ENCODE measurements at regions not wholly inside any gene's neighbourhood (a gene's known extent, or its start where the extent isn't known, plus 50 kb on each side); places are given as distances from the start of the nearest gene placed in this dataset.

GRCh38 chrX:98568795-98569194 lies 1685.1 kb downstream of the RPA4 start:
- H3K36me3 ChIP-seq (ENCODE audit: control insufficient read depth in 2 of 3, insufficient read depth in 3 of 3, low read length in 3 of 3) = no peaks in the 10 kb centered on the region
- intact Hi-C loops (cut with micrococcal nuclease) = no loop called here
- H3K27me3 ChIP-seq (ENCODE audit: control insufficient read depth in 2 of 2, insufficient read depth in 2 of 2, low read length in 2 of 2) = no peaks in the 10 kb centered on the region
- Mint-ChIP-seq H3K4me1 (no peaks in the 10 kb centered on the region), H3K4me3 (no peak overlapping the region), H3K36me3 (no peaks in the 10 kb centered on the region), H3K9me3 (peaks cover 0 to 5% (median 0%) of the 10 kb centered on the region in 11 donors), H3K27ac (no peak overlapping the region), H3K27me3 (no peaks in the 10 kb centered on the region)
- ChIA-PET CTCF (no interaction called here), POLR2A (no interaction called here)
- no peak overlapping the region for H3K27ac ChIP-seq (ENCODE audit: low read depth, low read length)
- H3K4me1 ChIP-seq (ENCODE audit: control insufficient read depth in 2 of 2, insufficient read depth in 2 of 2, low read length in 2 of 2) = no peaks in the 10 kb centered on the region
- DNase-seq (no peak), ATAC-seq (no peak)
- H3K4me3 ChIP-seq (ENCODE audit: low read length) = no peak overlapping the region
- H3K9me3 ChIP-seq (ENCODE audit: control insufficient read depth in 2 of 3, low read length in 3 of 3) = no peaks in the 10 kb centered on the region

GRCh38 chrX:98605941-98606340 lies 1722.2 kb downstream of the RPA4 start:
- no peak overlapping the region for H3K4me3 Mint-ChIP-seq
- DNase-seq = no peak
- no peak overlapping the region for H3K27ac ChIP-seq (ENCODE audit: low read depth, low read length)
- H3K36me3 Mint-ChIP-seq = no peaks in the 10 kb centered on the region
- H3K9me3 ChIP-seq (ENCODE audit: control insufficient read depth in 2 of 3, low read length in 3 of 3) = no peaks in the 10 kb centered on the region
- no peaks in the 10 kb centered on the region for H3K36me3 ChIP-seq (ENCODE audit: control insufficient read depth in 2 of 3, insufficient read depth in 3 of 3, low read length in 3 of 3)
- no peak overlapping the region for H3K27ac Mint-ChIP-seq
- H3K4me1 Mint-ChIP-seq = no peaks in the 10 kb centered on the region
- no peak overlapping the region for H3K4me3 ChIP-seq (ENCODE audit: low read length)
- no peaks in the 10 kb centered on the region for H3K27me3 ChIP-seq (ENCODE audit: control insufficient read depth in 2 of 2, insufficient read depth in 2 of 2, low read length in 2 of 2)
- no peaks in the 10 kb centered on the region for H3K4me1 ChIP-seq (ENCODE audit: control insufficient read depth in 2 of 2, insufficient read depth in 2 of 2, low read length in 2 of 2)
- no peaks in the 10 kb centered on the region for H3K27me3 Mint-ChIP-seq
- ATAC-seq = no peak
- peaks cover 0 to 8% (median 2%) of the 10 kb centered on the region in 11 donors for H3K9me3 Mint-ChIP-seq
- intact Hi-C loops (cut with micrococcal nuclease) = no loop called here
- POLR2A ChIA-PET = no interaction called here
- CTCF ChIA-PET = no interaction called here

GRCh38 chrX:98607739-98608138 lies 1724.0 kb downstream of the RPA4 start:
- POLR2A ChIA-PET = no interaction called here
- Histone ChIP-seq H3K27me3 (ENCODE audit: control insufficient read depth in 2 of 2, insufficient read depth in 2 of 2, low read length in 2 of 2) (no peaks in the 10 kb centered on the region), H3K27ac (ENCODE audit: low read depth, low read length) (no peak overlapping the region), H3K9me3 (ENCODE audit: control insufficient read depth in 2 of 3, low read length in 3 of 3) (no peaks in the 10 kb centered on the region), H3K4me1 (ENCODE audit: control insufficient read depth in 2 of 2, insufficient read depth in 2 of 2, low read length in 2 of 2) (no peaks in the 10 kb centered on the region), H3K36me3 (ENCODE audit: control insufficient read depth in 2 of 3, insufficient read depth in 3 of 3, low read length in 3 of 3) (no peaks in the 10 kb centered on the region), H3K4me3 (ENCODE audit: low read length) (no peak overlapping the region)
- Mint-ChIP-seq H3K9me3 (peaks cover 0 to 3% (median 2%) of the 10 kb centered on the region in 11 donors), H3K4me3 (no peak overlapping the region), H3K4me1 (no peaks in the 10 kb centered on the region), H3K27me3 (no peaks in the 10 kb centered on the region), H3K36me3 (no peaks in the 10 kb centered on the region), H3K27ac (no peak overlapping the region)
- intact Hi-C loops (cut with micrococcal nuclease) = no loop called here
- CTCF ChIA-PET = no interaction called here
- ATAC-seq (no peak), DNase-seq (no peak)

- Histone ChIP-seq H3K36me3 (ENCODE audit: control insufficient read depth in 2 of 3, insufficient read depth in 3 of 3, low read length in 3 of 3) (no peaks in the 10 kb centered on the region), H3K4me3 (ENCODE audit: low read length) (no peak overlapping the region), H3K27me3 (ENCODE audit: control insufficient read depth in 2 of 2, insufficient read depth in 2 of 2, low read length in 2 of 2) (no peaks in the 10 kb centered on the region), H3K9me3 (ENCODE audit: control insufficient read depth in 2 of 3, low read length in 3 of 3) (no peaks in the 10 kb centered on the region), H3K4me1 (ENCODE audit: control insufficient read depth in 2 of 2, insufficient read depth in 2 of 2, low read length in 2 of 2) (no peaks in the 10 kb centered on the region), H3K27ac (ENCODE audit: low read depth, low read length) (no peak overlapping the region)
- Mint-ChIP-seq H3K27ac (no peak overlapping the region), H3K4me3 (no peak overlapping the region), H3K36me3 (no peaks in the 10 kb centered on the region), H3K9me3 (peaks cover 0 to 2% (median 0%) of the 10 kb centered on the region in 11 donors), H3K27me3 (no peaks in the 10 kb centered on the region), H3K4me1 (no peaks in the 10 kb centered on the region)
- POLR2A ChIA-PET = no interaction called here
- DNase-seq = no peak
- intact Hi-C loops (cut with micrococcal nuclease) = no loop called here
- ATAC-seq = no peak
- CTCF ChIA-PET = no interaction called here
Measured at GRCh38 chrX:98627645-98628044, 1743.9 kb downstream of the RPA4 start.

GRCh38 chrX:98637451-98637850 lies 1753.7 kb downstream of the RPA4 start:
- no peaks in the 10 kb centered on the region for H3K9me3 ChIP-seq (ENCODE audit: control insufficient read depth in 2 of 3, low read length in 3 of 3)
- ChIA-PET POLR2A (no interaction called here), CTCF (no interaction called here)
- peaks cover 0 to 9% (median 2%) of the 10 kb centered on the region in 11 donors for H3K9me3 Mint-ChIP-seq
- H3K27ac ChIP-seq (ENCODE audit: low read depth, low read length) = no peak overlapping the region
- no peaks in the 10 kb centered on the region for H3K4me1 Mint-ChIP-seq
- H3K4me3 Mint-ChIP-seq = no peak overlapping the region
- no peak for DNase-seq
- no peak for ATAC-seq
- no peaks in the 10 kb centered on the region for H3K27me3 Mint-ChIP-seq
- no peaks in the 10 kb centered on the region for H3K27me3 ChIP-seq (ENCODE audit: control insufficient read depth in 2 of 2, insufficient read depth in 2 of 2, low read length in 2 of 2)
- intact Hi-C loops (cut with micrococcal nuclease) = no loop called here
- no peaks in the 10 kb centered on the region for H3K4me1 ChIP-seq (ENCODE audit: control insufficient read depth in 2 of 2, insufficient read depth in 2 of 2, low read length in 2 of 2)
- no peak overlapping the region for H3K4me3 ChIP-seq (ENCODE audit: low read length)
- no peaks in the 10 kb centered on the region for H3K36me3 Mint-ChIP-seq
- H3K27ac Mint-ChIP-seq = no peak overlapping the region
- H3K36me3 ChIP-seq (ENCODE audit: control insufficient read depth in 2 of 3, insufficient read depth in 3 of 3, low read length in 3 of 3) = no peaks in the 10 kb centered on the region

GRCh38 chrX:98646351-98646750 lies 1762.6 kb downstream of the RPA4 start:
- DNase-seq = no peak
- Mint-ChIP-seq H3K27ac (no peak overlapping the region), H3K36me3 (no peaks in the 10 kb centered on the region), H3K4me1 (no peaks in the 10 kb centered on the region), H3K4me3 (no peak overlapping the region), H3K9me3 (no peaks in the 10 kb centered on the region), H3K27me3 (no peaks in the 10 kb centered on the region)
- CTCF ChIA-PET = no interaction called here
- intact Hi-C loops (cut with micrococcal nuclease) = no loop called here
- POLR2A ChIA-PET = no interaction called here
- Histone ChIP-seq H3K9me3 (ENCODE audit: control insufficient read depth in 2 of 3, low read length in 3 of 3) (no peaks in the 10 kb centered on the region), H3K27me3 (ENCODE audit: control insufficient read depth in 2 of 2, insufficient read depth in 2 of 2, low read length in 2 of 2) (no peaks in the 10 kb centered on the region), H3K27ac (ENCODE audit: low read depth, low read length) (no peak overlapping the region), H3K4me1 (ENCODE audit: control insufficient read depth in 2 of 2, insufficient read depth in 2 of 2, low read length in 2 of 2) (no peaks in the 10 kb centered on the region), H3K36me3 (ENCODE audit: control insufficient read depth in 2 of 3, insufficient read depth in 3 of 3, low read length in 3 of 3) (no peaks in the 10 kb centered on the region), H3K4me3 (ENCODE audit: low read length) (no peak overlapping the region)
- ATAC-seq = no peak

- no peaks in the 10 kb centered on the region for H3K9me3 ChIP-seq (ENCODE audit: control insufficient read depth in 2 of 3, low read length in 3 of 3)
- CTCF ChIA-PET = no interaction called here
- Mint-ChIP-seq H3K4me3 (no peak overlapping the region), H3K27ac (no peak overlapping the region), H3K27me3 (no peaks in the 10 kb centered on the region), H3K9me3 (peaks cover 0 to 2% (median 0%) of the 10 kb centered on the region in 11 donors), H3K4me1 (no peaks in the 10 kb centered on the region), H3K36me3 (no peaks in the 10 kb centered on the region)
- H3K27ac ChIP-seq (ENCODE audit: low read depth, low read length) = no peak overlapping the region
- intact Hi-C loops (cut with micrococcal nuclease) = no loop called here
- no peaks in the 10 kb centered on the region for H3K36me3 ChIP-seq (ENCODE audit: control insufficient read depth in 2 of 3, insufficient read depth in 3 of 3, low read length in 3 of 3)
- H3K4me3 ChIP-seq (ENCODE audit: low read length) = no peak overlapping the region
- POLR2A ChIA-PET = no interaction called here
- no peaks in the 10 kb centered on the region for H3K27me3 ChIP-seq (ENCODE audit: control insufficient read depth in 2 of 2, insufficient read depth in 2 of 2, low read length in 2 of 2)
- ATAC-seq (no peak), DNase-seq (no peak)
- no peaks in the 10 kb centered on the region for H3K4me1 ChIP-seq (ENCODE audit: control insufficient read depth in 2 of 2, insufficient read depth in 2 of 2, low read length in 2 of 2)
Measured at GRCh38 chrX:98654565-98654964, 1755.5 kb downstream of the PCDH19 start.

Measured in naive thymus-derived CD4-positive, alpha-beta T cell (primary cell).